SU-DHL-6 (cell line): ENCODE measurements at regions not wholly inside any gene's neighbourhood (a gene's known extent, or its start where the extent isn't known, plus 50 kb on each side); places are given as distances from the start of the nearest gene placed in this dataset.

Source experiments
- EZH2phosphoT487 ChIP-seq: fragments of 200-600 bp; sonication (generic), shearing (Covaris generic); conservative IDR thresholded peaks from 2 replicates; pipeline ENCODE4 v1.6.1; 2018; ENCODE audit warnings: mild to moderate bottlenecking, antibody characterized with exemption, low read length, moderate library complexity, mixed read lengths
- TF ChIP-seq, protein P1 (sequence below): fragments of 200-600 bp; sonication (generic); IDR thresholded peaks from one replicate; pipeline ENCODE4 v1.5.1; 2017; ENCODE audit warnings: antibody characterized with exemption, mild to moderate bottlenecking, low read length, moderate library complexity; ENCODE audit not compliant: insufficient read depth, poor library complexity, severe bottlenecking

DNA sequence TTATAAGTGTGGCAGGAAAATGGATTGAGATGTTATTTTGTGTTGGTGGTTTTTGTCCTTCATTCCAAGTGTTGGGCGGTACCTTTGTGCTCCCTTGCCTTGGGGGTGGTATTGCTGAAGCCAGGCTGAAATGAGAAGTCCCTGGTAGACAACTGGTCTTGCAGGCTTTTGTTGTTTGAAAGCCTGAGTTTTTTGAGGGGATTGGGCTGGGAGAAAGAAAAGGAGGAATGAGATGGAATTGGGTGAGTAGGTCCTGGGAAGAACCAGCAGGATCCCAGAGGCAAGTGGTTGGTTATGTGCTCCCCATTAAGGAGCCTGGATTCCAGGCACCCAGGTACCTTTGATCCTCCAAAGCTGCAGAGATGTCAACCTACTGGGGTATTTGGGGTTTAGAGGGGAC is 93.7 kb upstream of the SLC2A1 start:
- TF ChIP-seq, protein P1, sequence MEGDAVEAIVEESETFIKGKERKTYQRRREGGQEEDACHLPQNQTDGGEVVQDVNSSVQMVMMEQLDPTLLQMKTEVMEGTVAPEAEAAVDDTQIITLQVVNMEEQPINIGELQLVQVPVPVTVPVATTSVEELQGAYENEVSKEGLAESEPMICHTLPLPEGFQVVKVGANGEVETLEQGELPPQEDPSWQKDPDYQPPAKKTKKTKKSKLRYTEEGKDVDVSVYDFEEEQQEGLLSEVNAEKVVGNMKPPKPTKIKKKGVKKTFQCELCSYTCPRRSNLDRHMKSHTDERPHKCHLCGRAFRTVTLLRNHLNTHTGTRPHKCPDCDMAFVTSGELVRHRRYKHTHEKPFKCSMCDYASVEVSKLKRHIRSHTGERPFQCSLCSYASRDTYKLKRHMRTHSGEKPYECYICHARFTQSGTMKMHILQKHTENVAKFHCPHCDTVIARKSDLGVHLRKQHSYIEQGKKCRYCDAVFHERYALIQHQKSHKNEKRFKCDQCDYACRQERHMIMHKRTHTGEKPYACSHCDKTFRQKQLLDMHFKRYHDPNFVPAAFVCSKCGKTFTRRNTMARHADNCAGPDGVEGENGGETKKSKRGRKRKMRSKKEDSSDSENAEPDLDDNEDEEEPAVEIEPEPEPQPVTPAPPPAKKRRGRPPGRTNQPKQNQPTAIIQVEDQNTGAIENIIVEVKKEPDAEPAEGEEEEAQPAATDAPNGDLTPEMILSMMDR: no peak
- TF ChIP-seq EZH2phosphoT487: no peak
